ENCODE measurements at regions not wholly inside any gene's neighbourhood (a gene's known extent, or its start where the extent isn't known, plus 50 kb on each side); places are given as distances from the start of the nearest gene placed in this dataset.

DNA sequence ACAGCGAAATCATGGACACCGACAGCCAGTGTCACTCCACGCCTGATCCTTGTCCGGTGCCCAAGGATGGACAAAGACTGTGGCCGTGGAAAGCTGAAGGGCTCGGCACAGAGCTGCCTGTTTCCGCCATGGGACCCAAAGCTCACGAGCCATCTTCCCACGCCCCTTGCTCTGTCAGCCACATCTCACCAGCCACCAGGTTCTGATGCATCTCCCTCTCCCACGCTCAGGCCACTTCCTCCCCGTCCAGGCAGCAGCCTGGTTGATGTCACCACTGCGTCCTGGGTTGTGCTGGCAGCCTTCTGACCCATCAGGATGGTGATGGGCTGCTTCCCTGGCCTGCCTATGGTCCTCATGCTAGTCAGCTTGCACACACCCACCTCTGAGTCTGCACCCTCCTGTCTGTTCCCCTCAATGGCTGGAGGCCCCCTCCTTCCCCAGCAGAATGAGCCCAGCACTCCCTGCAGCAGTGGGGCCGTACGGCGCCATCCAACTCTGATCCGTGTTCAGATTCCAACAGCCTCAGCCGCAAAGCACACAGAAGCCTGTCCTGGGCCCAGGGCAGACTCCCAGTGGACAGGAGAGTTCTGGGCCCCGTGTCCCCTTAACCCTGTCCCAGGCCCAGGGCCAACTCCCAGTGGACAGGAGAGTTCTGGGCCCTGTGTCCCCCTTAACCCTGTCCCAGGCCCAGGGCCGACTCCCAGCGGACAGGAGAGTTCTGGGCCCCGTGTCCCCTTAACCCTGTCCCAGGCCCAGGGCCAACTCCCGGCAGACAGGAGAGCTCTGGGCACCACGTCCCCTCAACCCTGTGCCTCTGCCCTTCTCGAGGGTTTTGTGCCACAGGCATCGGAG lies 259.5 kb downstream of the BRD1 start (continued):
- TF ChIP-seq, protein P1, sequence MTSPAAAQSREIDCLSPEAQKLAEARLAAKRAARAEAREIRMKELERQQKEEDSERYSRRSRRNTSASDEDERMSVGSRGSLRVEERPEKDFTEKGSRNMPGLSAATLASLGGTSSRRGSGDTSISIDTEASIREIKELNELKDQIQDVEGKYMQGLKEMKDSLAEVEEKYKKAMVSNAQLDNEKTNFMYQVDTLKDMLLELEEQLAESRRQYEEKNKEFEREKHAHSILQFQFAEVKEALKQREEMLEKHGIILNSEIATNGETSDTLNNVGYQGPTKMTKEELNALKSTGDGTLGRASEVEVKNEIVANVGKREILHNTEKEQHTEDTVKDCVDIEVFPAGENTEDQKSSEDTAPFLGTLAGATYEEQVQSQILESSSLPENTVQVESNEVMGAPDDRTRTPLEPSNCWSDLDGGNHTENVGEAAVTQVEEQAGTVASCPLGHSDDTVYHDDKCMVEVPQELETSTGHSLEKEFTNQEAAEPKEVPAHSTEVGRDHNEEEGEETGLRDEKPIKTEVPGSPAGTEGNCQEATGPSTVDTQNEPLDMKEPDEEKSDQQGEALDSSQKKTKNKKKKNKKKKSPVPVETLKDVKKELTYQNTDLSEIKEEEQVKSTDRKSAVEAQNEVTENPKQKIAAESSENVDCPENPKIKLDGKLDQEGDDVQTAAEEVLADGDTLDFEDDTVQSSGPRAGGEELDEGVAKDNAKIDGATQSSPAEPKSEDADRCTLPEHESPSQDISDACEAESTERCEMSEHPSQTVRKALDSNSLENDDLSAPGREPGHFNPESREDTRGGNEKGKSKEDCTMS (CRISPR knock-in tag; conservative IDR thresholded peaks at IDR 0.05) = no peak
- no peak for TF ChIP-seq ZNF781 (CRISPR knock-in tag; IDR thresholded peaks at IDR 0.05; ENCODE audit: borderline replicate concordance, not compliant biosample characterization)
- TF ChIP-seq MEF2D (CRISPR knock-in tag; IDR thresholded peaks at IDR 0.05) = no peak
- TF ChIP-seq ZNF496 (CRISPR knock-in tag; IDR thresholded peaks at IDR 0.05; ENCODE audit: insufficient replicate concordance) = no peak
- TF ChIP-seq MEIS1 (CRISPR knock-in tag; IDR thresholded peaks at IDR 0.05; ENCODE audit: borderline replicate concordance) = no peak
- TF ChIP-seq DNMT3B (CRISPR knock-in tag; conservative IDR thresholded peaks at IDR 0.05) = no peak
- no peak for TF ChIP-seq ISL2 (CRISPR knock-in tag; IDR thresholded peaks at IDR 0.05)
- TF ChIP-seq SMAD1 (CRISPR knock-in tag; IDR thresholded peaks at IDR 0.05; ENCODE audit: borderline replicate concordance, low read depth) = no peak

DNA sequence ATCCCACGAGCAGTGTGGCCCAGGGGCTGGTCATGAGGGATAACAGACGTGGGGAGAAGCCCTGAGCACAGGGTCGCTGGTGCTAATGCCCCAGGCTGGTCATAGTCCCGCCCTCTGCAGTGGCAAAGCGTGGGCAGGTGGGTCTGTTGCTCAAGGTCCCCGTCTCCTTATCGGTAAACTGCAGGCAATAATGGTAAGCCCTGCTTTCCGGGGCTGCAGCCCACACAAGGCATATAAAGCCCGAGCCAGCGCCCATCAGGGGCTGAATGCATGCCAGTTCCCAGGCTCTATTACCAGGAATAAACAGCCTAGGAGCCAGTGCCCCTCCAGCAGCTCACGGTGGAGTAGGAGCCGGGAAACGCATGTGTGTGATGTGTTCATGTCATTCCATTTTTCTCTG lies 261.0 kb downstream of the BRD1 start:
- FAIRE-seq (no peak), ATAC-seq (no peak), DNase-seq (ENCODE audit: low spot score) (no peak)
- Histone ChIP-seq H3K4me2 (ENCODE audit: low read depth, low read length) (no peak overlapping the region), H3K9ac (ENCODE audit: insufficient read depth, low read depth, low read length) (no peak overlapping the region), H4K20me1 (ENCODE audit: insufficient read depth, low read length) (no peaks in the 10 kb centered on the region), H2AFZ (ENCODE audit: low read length) (no peak overlapping the region), H3K4me1 (ENCODE audit: insufficient read depth, low read length) (no peaks in the 10 kb centered on the region), H3K27me3 (ENCODE audit: control insufficient read depth in 1 of 2, insufficient read depth in 2 of 2, low read length in 2 of 2) (peaks cover 7 to 66% of the 10 kb centered on the region in 2 experiments; a peak in 4 of 5 replicates), H3K79me2 (ENCODE audit: insufficient read depth, low read length) (no peaks in the 10 kb centered on the region), H3K4me3 (replicated peaks in 1 of 3; ENCODE audit: insufficient read depth in 1 of 3, low read depth in 2 of 3, low read length in 3 of 3) (no peak overlapping the region), H3K9me3 (ENCODE audit: low read length) (no peaks in the 10 kb centered on the region), H3K36me3 (replicated peaks in 1 of 2; ENCODE audit: control insufficient read depth in 1 of 2, insufficient read depth in 2 of 2, low read length in 2 of 2) (no peaks in the 10 kb centered on the region), H3K27ac (ENCODE audit: extremely low read length, insufficient read depth, low read length) (no peak overlapping the region)
- intact Hi-C loops (cut with micrococcal nuclease; ENCODE audit: unreplicated experiment) = no loop called here
- ChIA-PET CTCF (ENCODE audit: low intra/inter-chr PET ratio, low total read pairs) (no interaction called here), POLR2A (no interaction called here)
- in situ Hi-C loops (cut with HindIII; ENCODE audit: extremely low pct_ligation_motif_present, low pct_unique_long_range_greater_than_20kb) = no loop called here
- no TSS peak for BruUV-seq (replicated peaks)
- WGBS (ENCODE audit: low lambda C conversion rate) = 0% methylated on average over 2 of the region's 13 CpGs
- TF ChIP-seq ZNF382 (CRISPR knock-in tag; IDR thresholded peaks at IDR 0.05; ENCODE audit: borderline replicate concordance) (no peak), ZSCAN22 (CRISPR knock-in tag; IDR thresholded peaks at IDR 0.05) (no peak), ATF6 (CRISPR knock-in tag; conservative IDR thresholded peaks at IDR 0.05) (no peak), KDM5B (CRISPR knock-in tag; IDR thresholded peaks at IDR 0.05; ENCODE audit: borderline replicate concordance) (no peak), GLI4 (CRISPR knock-in tag; IDR thresholded peaks at IDR 0.05; ENCODE audit: borderline replicate concordance) (no peak), HOXA5 (CRISPR knock-in tag; IDR thresholded peaks at IDR 0.05) (no peak), TCF7L2 (IDR thresholded peaks at IDR 0.05; ENCODE audit: low read depth, low read length) (no peak), RCOR2 (CRISPR knock-in tag; IDR thresholded peaks at IDR 0.05) (no peak)

All from HepG2 (cell line).